H9 (cell line): ENCODE measurements at regions not wholly inside any gene's neighbourhood (a gene's known extent, or its start where the extent isn't known, plus 50 kb on each side); places are given as distances from the start of the nearest gene placed in this dataset.

Experiments used
- DNase-seq: peaks from one replicate; pipeline ENCODE4 v3.0.0-alpha.2; 2017
- H2AFZ ChIP-seq: one replicate; pipeline ENCODE4 v1.6.1; 2013; ENCODE audit warnings: mild to moderate bottlenecking, low read length, control low read depth, moderate library complexity
- H2AK5ac ChIP-seq: 2 replicates; pipeline ENCODE4 v1.6.1; 2013; ENCODE audit warnings: low read length, control low read depth, mixed read lengths; ENCODE audit not compliant: insufficient read length
- H2BK120ac ChIP-seq: one replicate; pipeline ENCODE4 v1.6.1; 2013; ENCODE audit warnings: low read depth, mild to moderate bottlenecking, low read length, control low read depth, inconsistent platforms; ENCODE audit not compliant: poor library complexity, severe bottlenecking
- H2BK12ac ChIP-seq: 2 replicates; pipeline ENCODE4 v1.6.1; 2013; ENCODE audit warnings: low read length, control low read depth, mixed read lengths, low read depth; ENCODE audit not compliant: insufficient read length
- H2BK15ac ChIP-seq: 2 replicates; pipeline ENCODE4 v1.6.1; 2013; ENCODE audit warnings: low read depth, low read length, control low read depth
- H2BK20ac ChIP-seq: one replicate; pipeline ENCODE4 v1.6.1; 2013; ENCODE audit warnings: low read depth, mild to moderate bottlenecking, low read length, control low read depth, inconsistent platforms; ENCODE audit not compliant: poor library complexity, severe bottlenecking
- H2BK5ac ChIP-seq: 2 replicates; pipeline ENCODE4 v1.6.1; 2013; ENCODE audit warnings: low read length, control low read depth, mixed read lengths; ENCODE audit not compliant: insufficient read length
- H3K14ac ChIP-seq: 2 replicates; pipeline ENCODE4 v1.6.1; 2013; ENCODE audit warnings: low read length, control low read depth; ENCODE audit not compliant: insufficient read depth
- H3K18ac ChIP-seq: 2 replicates; pipeline ENCODE4 v1.6.1; 2013; ENCODE audit warnings: low read depth, mild to moderate bottlenecking, mixed read lengths, low read length, control low read depth; ENCODE audit not compliant: insufficient read length
- H3K23ac ChIP-seq: 2 replicates; pipeline ENCODE4 v1.6.1; 2013; ENCODE audit warnings: low read length, control low read depth, mixed read lengths, low read depth; ENCODE audit not compliant: insufficient read length
- H3K23me2 ChIP-seq: 2 replicates; pipeline ENCODE4 v1.6.1; 2013; ENCODE audit warnings: low read depth, mild to moderate bottlenecking, mixed read lengths, low read length, control low read depth; ENCODE audit not compliant: insufficient read length, poor library complexity, severe bottlenecking
- H3K27ac ChIP-seq: 2 replicates; pipeline ENCODE4 v1.5.1; 2013; ENCODE audit warnings: low read length, control low read depth, mixed read lengths, low read depth; ENCODE audit not compliant: insufficient read length
- H3K27me3 ChIP-seq: 2 replicates; pipeline ENCODE4 v1.6.1; 2013; ENCODE audit warnings: low read length, control low read depth, inconsistent platforms; ENCODE audit not compliant: insufficient read depth
- H3K4ac ChIP-seq: 2 replicates; pipeline ENCODE4 v1.6.1; 2013; ENCODE audit warnings: low read depth, mild to moderate bottlenecking, control low read depth, inconsistent platforms, low read length, moderate library complexity
- H3K4me1 ChIP-seq: 2 replicates; pipeline ENCODE4 v1.6.1; 2013; ENCODE audit warnings: low read length, control low read depth, inconsistent platforms; ENCODE audit not compliant: insufficient read depth
- H3K4me2 ChIP-seq: 2 replicates; pipeline ENCODE4 v1.6.1; 2013; ENCODE audit warnings: low read length, control low read depth, mixed read lengths; ENCODE audit not compliant: insufficient read length, insufficient read depth
- H3K56ac ChIP-seq: 2 replicates; pipeline ENCODE4 v1.6.1; 2013; ENCODE audit warnings: low read depth, mild to moderate bottlenecking, mixed read lengths, low read length, control low read depth; ENCODE audit not compliant: insufficient read length
- H3K79me1 ChIP-seq: 2 replicates; pipeline ENCODE4 v1.6.1; 2013; ENCODE audit warnings: low read depth, mild to moderate bottlenecking, moderate library complexity, low read length, control low read depth, inconsistent platforms; ENCODE audit not compliant: insufficient read depth, poor library complexity, severe bottlenecking
- H3K79me2 ChIP-seq: 2 replicates; pipeline ENCODE4 v1.6.1; 2013; ENCODE audit warnings: low read length, control low read depth, inconsistent platforms; ENCODE audit not compliant: insufficient read depth
- H3K9ac ChIP-seq: 2 replicates; pipeline ENCODE4 v1.6.1; 2013; ENCODE audit warnings: low read length, control low read depth, mixed read lengths; ENCODE audit not compliant: insufficient read length; ENCODE audit errors: extremely low read depth
- H3K9me3 ChIP-seq: one replicate; pipeline ENCODE4 v1.6.1; 2013; ENCODE audit warnings: low read depth, low read length, inconsistent platforms; ENCODE audit not compliant: control insufficient read depth
- H3T11ph ChIP-seq: one replicate; pipeline ENCODE4 v1.6.1; 2013; ENCODE audit warnings: mild to moderate bottlenecking, low read length, control low read depth, inconsistent platforms
- H4K20me1 ChIP-seq: one replicate; pipeline ENCODE4 v1.6.1; 2013; ENCODE audit not compliant: control insufficient read depth, insufficient read length, insufficient read depth
- H4K5ac ChIP-seq: 2 replicates; pipeline ENCODE4 v1.6.1; 2013; ENCODE audit warnings: low read depth, mild to moderate bottlenecking, mixed read lengths, low read length, control low read depth; ENCODE audit not compliant: insufficient read length
- H4K8ac ChIP-seq: replicated peaks from 2 replicates; pipeline ENCODE4 v1.6.1; 2013; ENCODE audit warnings: low read length, control low read depth, mixed read lengths, low read depth; ENCODE audit not compliant: insufficient read length
- H4K91ac ChIP-seq: 2 replicates; pipeline ENCODE4 v1.6.1; 2013; ENCODE audit warnings: low read depth, mild to moderate bottlenecking, moderate library complexity, mixed read lengths, low read length, control low read depth; ENCODE audit not compliant: insufficient read length
- H3K27ac Mint-ChIP-seq, 3 experiments: 2 replicates in 2 of 3; 3 replicates in 1 of 3; pipeline ENCODE4 v1.8.0; 2020 to 2021; ENCODE audit warnings: mixed read lengths in 3 of 3, mild to moderate bottlenecking in 1 of 3, moderate library complexity in 1 of 3
- H3K27me3 Mint-ChIP-seq: 2 replicates; pipeline ENCODE4 v1.8.0; 2021; ENCODE audit warnings: low read depth, mild to moderate bottlenecking, moderate library complexity, mixed read lengths
- H3K36me3 Mint-ChIP-seq, 3 experiments: 2 replicates in 2 of 3; 3 replicates in 1 of 3; pipeline ENCODE4 v1.8.0; 2020 to 2021; ENCODE audit warnings: low read depth in 3 of 3, mixed read lengths in 3 of 3; ENCODE audit not compliant: insufficient read depth in 1 of 3
- H3K4me1 Mint-ChIP-seq, 2 experiments: 2 replicates each; pipeline ENCODE4 v1.8.0; 2020; ENCODE audit warnings: mixed read lengths in 2 of 2
- H3K4me3 Mint-ChIP-seq, 2 experiments: 2 replicates in 1 of 2; 3 replicates in 1 of 2; pipeline ENCODE4 v1.8.0; 2020 to 2021; ENCODE audit warnings: mild to moderate bottlenecking in 2 of 2, mixed read lengths in 2 of 2, moderate library complexity in 1 of 2
- H3K9me3 Mint-ChIP-seq, 2 experiments: 2 replicates in 1 of 2; 3 replicates in 1 of 2; pipeline ENCODE4 v1.8.0; 2020; ENCODE audit warnings: mild to moderate bottlenecking in 2 of 2, mixed read lengths in 2 of 2, moderate library complexity in 1 of 2
- WGBS: extraction: QIAGEN DNeasy Blood & Tissue Kit; methylation state at CpG from one replicate; pipeline ENCODE4 v1.1.7; 2013; ENCODE audit warnings: missing lambda C conversion rate, low lambda C conversion rate, mixed read lengths; ENCODE audit not compliant: insufficient read length; ENCODE audit errors: extremely low coverage; 5-methylcytosine and 5-hydroxymethylcytosine counted together
- TF ChIP-seq, protein P1 (sequence below): fragments of 200-600 bp; sonication (generic); conservative IDR thresholded peaks from 3 replicates; pipeline ENCODE4 v1.8.0; 2021; ENCODE audit warnings: antibody characterized with exemption, mild to moderate bottlenecking

DNA sequence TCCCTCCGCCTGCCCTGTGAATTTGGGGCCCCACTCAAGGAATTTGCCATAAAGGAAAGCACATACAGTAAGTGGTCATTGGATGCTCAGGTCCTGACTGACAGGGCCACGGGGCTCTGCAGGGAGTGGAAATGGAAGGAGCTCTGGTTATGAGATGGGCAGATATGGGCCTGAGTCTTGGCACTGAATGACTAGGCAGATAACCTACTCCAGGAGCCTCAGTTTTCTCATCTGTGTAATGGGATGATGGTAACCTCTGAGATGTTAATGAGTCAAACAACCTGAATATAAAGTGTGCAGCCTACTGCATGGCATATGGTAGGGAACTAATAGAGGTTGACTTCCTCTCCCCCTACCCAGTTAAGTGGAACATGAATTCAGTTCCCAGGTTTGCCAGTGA lies 56.4 kb upstream of the NAA20 start:
- Histone ChIP-seq H3K4me1 (peaks cover 8% of the 10 kb centered on the region; the same call in 1 of the 2 replicates), H3K27me3 (no peaks in the 10 kb centered on the region), H2AFZ (no peak overlapping the region), H2AK5ac (no peak overlapping the region), H3K23ac (no peak overlapping the region), H3K4ac (no peak overlapping the region), H3K23me2 (no peaks in the 10 kb centered on the region), H4K20me1 (no peaks in the 10 kb centered on the region), H4K91ac (no peak overlapping the region), H3K56ac (no peak overlapping the region), H3K9ac (no peak overlapping the region), H2BK20ac (no peak overlapping the region), H2BK5ac (no peak overlapping the region), H3K79me1 (no peaks in the 10 kb centered on the region), H2BK120ac (no peak overlapping the region), H3K9me3 (no peaks in the 10 kb centered on the region), H3K27ac (no peak overlapping the region), H4K5ac (no peak overlapping the region), H4K8ac (no peak overlapping the region), H3K14ac (no peak overlapping the region), H2BK12ac (no peak overlapping the region), H2BK15ac (no peak overlapping the region), H3T11ph (no peak overlapping the region), H3K18ac (no peak overlapping the region), H3K79me2 (no peaks in the 10 kb centered on the region), H3K4me2 (no peak overlapping the region)
- H3K9me3 Mint-ChIP-seq, result no peaks in the 10 kb centered on the region; a peak in 1 of 5 replicates
- no peaks in the 10 kb centered on the region; the same call in none of the 2 replicates for H3K27me3 Mint-ChIP-seq
- WGBS, result no CpG with 5 or more reads among the region's 2 CpGs
- H3K4me3 Mint-ChIP-seq, result no peak overlapping the region
- H3K27ac Mint-ChIP-seq, result no peak overlapping the region
- H3K36me3 Mint-ChIP-seq, result no peaks in the 10 kb centered on the region
- TF ChIP-seq, protein P1, sequence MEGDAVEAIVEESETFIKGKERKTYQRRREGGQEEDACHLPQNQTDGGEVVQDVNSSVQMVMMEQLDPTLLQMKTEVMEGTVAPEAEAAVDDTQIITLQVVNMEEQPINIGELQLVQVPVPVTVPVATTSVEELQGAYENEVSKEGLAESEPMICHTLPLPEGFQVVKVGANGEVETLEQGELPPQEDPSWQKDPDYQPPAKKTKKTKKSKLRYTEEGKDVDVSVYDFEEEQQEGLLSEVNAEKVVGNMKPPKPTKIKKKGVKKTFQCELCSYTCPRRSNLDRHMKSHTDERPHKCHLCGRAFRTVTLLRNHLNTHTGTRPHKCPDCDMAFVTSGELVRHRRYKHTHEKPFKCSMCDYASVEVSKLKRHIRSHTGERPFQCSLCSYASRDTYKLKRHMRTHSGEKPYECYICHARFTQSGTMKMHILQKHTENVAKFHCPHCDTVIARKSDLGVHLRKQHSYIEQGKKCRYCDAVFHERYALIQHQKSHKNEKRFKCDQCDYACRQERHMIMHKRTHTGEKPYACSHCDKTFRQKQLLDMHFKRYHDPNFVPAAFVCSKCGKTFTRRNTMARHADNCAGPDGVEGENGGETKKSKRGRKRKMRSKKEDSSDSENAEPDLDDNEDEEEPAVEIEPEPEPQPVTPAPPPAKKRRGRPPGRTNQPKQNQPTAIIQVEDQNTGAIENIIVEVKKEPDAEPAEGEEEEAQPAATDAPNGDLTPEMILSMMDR, result no peak
- DNase-seq, result no peak
- peaks cover 38 to 44% of the 10 kb centered on the region in 2 experiments for H3K4me1 Mint-ChIP-seq
